GM12873 (cell line): ENCODE measurements at regions not wholly inside any gene's neighbourhood (a gene's known extent, or its start where the extent isn't known, plus 50 kb on each side); places are given as distances from the start of the nearest gene placed in this dataset.

Source experiments
- CTCF ChIP-seq: IDR thresholded peaks from 2 replicates; pipeline ENCODE4 v1.5.1; 2012; ENCODE audit warnings: low read depth, mild to moderate bottlenecking, moderate library complexity, low read length, control low read depth; ENCODE audit not compliant: insufficient read depth; ENCODE audit errors: missing control alignments

DNA sequence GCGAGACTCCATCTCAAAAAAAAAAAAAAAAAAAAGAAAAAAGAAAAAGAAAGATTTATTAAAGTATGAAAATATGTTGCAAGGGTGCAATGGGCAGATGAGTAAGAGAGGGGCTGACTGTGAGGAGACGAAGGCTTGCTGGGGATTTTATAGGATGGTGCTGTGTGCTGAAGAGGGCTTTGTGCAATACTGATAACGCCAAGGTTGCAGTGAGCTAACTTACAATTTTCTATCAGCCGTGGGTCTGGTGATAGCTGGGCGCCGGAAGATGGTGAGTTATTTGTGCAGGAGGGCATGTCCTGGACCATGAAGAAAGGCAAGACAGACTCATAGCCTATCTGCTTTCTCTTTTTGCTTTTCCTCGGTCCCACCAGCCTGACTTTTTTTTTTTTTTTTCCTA, 281.1 kb downstream of the MAP2K6 start:
- no peak for TF ChIP-seq CTCF

DNA sequence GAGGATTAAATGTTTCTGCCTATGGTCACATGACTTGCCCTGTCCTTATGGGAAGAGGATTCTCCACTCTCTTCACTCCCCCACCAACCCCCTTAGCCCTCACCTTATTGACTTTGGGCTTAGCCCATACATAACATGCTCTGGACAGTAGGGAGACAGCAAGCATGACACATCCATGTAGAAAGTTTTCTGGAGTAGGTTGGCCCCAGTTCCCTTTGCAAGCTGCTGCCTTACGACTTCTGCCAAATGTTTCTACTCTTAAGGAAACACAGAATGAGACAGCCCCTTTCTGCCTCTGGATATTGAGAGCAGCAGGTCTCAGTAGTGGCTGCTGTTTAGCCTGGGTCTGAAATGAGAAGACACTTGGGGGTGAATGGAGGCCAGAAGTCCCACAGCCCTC, 282.2 kb downstream of the MAP2K6 start:
- TF ChIP-seq CTCF = no peak

- TF ChIP-seq CTCF = no peak
Measured at GRCh38 chr17:69702078-69702477, 287.6 kb downstream of the MAP2K6 start.

DNA sequence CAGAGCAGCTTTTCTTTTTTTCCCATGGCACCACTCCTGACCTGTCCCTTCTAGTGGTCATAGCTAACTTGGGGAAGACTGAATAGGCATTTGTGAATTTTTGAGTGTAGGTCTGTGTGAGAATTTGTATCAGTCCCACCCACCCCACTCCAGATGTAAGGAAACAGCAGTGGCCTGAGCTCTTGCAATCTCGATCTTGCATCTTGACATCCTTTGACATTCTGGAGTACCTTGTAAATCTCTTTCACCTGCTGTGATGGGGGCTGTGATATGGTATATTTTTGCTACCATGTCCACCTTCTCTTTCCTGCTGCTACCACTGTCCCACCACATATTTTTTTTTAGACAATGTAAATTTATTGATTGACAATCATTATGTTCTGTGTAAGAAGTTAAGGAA, 289.3 kb downstream of the MAP2K6 start:
- no peak for TF ChIP-seq CTCF

DNA sequence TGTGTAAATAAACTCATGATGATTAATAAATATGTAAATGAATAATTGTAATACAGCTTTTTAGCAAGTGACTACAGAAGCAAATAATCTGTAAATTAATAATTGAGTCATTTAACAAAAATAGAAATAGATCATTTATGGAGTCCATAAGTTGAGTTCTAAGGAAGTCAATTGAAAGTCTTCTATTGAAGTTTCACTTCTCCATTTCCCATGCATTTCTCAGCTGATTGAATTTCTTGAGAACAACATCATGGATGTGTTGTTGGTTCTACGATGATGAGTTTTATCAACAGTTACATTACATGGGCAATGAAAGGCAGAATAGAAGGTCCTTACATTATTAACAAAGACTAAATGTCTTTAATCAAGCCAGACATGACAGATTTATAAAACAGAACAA, 290.4 kb downstream of the MAP2K6 start:
- TF ChIP-seq CTCF = no peak

GRCh38 chr17:69706127-69706526, 291.6 kb downstream of the MAP2K6 start:
- no peak for TF ChIP-seq CTCF

- no peak for TF ChIP-seq CTCF
Measured at GRCh38 chr17:69709441-69709840, 294.9 kb downstream of the MAP2K6 start.

DNA sequence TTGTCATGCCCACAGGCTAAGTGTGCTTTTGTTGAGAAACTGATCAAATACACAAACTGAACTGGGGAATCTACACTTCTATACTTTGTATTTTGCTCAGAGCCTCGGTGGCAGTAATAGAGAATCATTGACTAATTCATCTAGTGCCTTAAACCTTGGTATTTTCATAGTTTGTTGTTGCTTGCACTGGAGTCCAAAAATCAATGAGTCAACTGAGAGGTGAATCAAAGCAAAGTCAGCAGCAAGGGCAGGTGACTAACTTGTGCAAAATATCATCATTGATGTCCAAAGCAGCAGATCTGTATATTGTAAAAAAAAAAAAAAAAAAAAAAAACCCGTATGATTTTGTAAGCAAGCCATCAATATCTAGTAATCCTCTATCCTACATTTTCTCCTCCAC, 296.4 kb downstream of the MAP2K6 start:
- no peak for TF ChIP-seq CTCF
